ENCODE measurements at regions not wholly inside any gene's neighbourhood (a gene's known extent, or its start where the extent isn't known, plus 50 kb on each side); places are given as distances from the start of the nearest gene placed in this dataset.
"Not testable (repeated sequence)": the region's sequence is repeated elsewhere in the genome, so short reads cannot be mapped to it uniquely, and the experiment has no call there.

DNA sequence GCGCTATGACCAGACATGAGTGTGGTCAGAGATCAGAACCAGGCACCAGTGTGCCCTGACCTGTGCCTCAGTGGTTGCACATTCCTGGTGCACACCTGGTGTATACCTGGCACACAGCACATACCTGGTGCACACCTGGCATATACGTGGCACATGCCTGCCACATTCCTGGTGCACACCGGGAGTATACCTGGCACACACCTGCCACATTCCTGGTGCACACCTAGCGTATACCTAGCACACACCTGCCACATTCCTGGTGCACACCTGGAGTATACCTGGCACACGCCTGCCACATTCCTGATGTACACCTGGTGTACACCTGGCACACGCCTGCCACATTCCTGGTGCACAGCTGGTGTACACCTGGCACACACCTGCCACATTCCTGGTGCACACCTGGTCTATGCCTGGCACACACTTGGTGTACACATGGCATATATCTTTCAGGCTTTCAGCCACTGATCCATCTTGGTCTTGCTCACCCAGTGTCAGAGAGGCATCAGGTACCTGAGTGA, 61.3 kb upstream of the ADGRL1 start:
- TF ChIP-seq, protein P1, sequence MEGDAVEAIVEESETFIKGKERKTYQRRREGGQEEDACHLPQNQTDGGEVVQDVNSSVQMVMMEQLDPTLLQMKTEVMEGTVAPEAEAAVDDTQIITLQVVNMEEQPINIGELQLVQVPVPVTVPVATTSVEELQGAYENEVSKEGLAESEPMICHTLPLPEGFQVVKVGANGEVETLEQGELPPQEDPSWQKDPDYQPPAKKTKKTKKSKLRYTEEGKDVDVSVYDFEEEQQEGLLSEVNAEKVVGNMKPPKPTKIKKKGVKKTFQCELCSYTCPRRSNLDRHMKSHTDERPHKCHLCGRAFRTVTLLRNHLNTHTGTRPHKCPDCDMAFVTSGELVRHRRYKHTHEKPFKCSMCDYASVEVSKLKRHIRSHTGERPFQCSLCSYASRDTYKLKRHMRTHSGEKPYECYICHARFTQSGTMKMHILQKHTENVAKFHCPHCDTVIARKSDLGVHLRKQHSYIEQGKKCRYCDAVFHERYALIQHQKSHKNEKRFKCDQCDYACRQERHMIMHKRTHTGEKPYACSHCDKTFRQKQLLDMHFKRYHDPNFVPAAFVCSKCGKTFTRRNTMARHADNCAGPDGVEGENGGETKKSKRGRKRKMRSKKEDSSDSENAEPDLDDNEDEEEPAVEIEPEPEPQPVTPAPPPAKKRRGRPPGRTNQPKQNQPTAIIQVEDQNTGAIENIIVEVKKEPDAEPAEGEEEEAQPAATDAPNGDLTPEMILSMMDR (IDR thresholded peaks at IDR 0.05; ENCODE audit: insufficient read depth, low read depth, low read length): no peak
- H3K4me3 ChIP-seq (ENCODE audit: low read depth, low read length): no peak overlapping the region
- DNase-seq (ENCODE audit: low read depth): no peak

DNA sequence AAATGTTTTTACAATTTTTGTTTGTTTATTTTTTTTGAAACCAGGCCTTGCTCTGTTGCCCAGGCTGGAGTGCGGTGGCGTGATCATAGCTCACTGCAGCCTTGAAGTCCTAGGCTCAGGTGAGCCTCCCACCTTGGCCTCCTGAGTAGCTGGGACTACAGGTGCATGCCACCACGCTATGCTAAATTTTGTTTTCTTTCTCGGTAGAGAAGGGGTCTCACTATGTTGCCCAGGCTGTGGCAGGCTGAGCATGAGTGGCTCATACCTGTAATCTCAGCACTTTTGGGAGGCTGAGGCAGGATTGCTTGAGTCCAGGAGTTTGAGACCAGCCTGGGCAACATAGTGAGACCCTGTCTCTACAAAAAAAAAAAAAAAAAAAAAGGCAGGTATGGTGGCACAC, 60.2 kb upstream of the ADGRL1 start:
- not testable (repeated sequence) for DNase-seq (ENCODE audit: low read depth); H3K4me3 ChIP-seq (ENCODE audit: low read depth, low read length)

DNA sequence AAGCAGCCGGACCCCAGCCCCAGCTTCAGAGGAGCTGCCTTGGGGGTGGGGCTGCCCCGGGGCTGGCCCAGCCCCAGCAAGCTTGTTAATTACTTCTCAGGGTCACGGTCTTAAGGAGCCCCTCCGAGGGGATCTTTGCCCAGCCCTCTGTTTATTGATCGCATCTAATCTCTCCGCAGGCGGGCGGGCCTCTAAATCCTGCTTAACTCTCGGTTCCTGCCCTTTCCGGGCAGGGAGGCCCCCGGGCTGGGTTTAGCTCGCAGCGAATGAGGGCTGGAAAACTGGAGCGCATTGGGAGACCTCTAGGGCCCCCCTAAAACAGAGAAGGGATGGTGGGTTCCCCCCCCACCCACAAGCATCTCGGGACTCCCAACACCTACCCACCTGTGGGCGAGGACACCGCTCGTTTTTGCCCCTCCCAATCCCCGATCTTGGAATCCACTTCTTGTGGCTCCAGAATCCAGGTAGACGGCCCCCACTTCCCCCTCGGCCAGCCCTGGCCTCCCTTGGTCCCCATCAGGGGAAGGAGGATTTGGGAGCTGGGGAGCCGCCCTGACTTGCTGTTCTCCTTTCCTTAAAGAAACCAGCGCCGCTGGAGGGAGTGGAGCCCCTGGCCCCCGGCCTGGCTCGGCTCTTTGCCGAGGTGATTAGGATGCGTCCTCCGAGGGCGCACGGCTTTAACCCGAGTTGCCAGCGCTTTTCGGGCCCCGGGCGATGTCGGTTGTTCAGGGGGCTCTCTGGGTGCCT, 59.5 kb upstream of the ADGRL1 start:
- DNase-seq (ENCODE audit: low read depth): no peak
- no peak overlapping the region for H3K4me3 ChIP-seq (ENCODE audit: low read depth, low read length)
- TF ChIP-seq, protein P1 (IDR thresholded peaks at IDR 0.05; ENCODE audit: insufficient read depth, low read depth, low read length): no peak

DNA sequence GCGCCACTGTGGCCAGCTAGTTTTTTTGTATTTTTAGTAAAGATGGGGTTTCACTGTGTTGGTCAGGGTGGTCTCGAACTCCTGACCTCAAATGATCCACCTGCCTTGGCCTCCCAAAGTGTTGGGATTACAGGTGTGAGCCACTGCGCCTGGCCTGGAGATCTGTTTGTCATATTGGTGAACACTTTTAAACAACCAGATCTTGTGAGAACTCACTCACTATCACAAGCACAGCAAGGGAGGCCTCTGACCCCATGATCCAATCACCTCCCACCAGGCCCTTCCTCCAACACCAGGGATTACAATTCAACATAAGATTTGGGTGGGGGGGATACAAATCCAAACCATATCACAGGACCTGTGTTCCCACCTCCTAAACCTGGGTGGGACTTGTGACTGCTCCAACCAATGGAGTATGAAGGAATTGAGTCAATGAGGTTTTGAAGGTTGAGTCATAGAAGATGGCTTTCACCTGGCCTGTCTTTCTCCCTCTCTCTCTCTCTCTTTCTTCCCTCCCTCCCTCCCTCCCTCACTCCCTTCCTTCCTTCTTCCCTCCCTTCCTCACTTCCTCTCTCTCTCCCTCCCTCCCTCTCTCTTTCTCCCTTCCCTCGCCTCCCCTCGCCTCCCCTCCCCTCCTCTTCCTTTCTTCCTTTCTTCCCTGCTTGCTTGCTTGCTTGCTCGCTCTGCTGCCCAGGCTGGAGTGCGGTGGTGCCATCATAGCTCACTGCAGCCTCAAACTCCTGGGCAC, 50.1 kb upstream of the ADGRL1 start:
- not testable (repeated sequence) for DNase-seq (ENCODE audit: low read depth); H3K4me3 ChIP-seq (ENCODE audit: low read depth, low read length)

Measured in fibroblast of villous mesenchyme (primary cell).